HepG2 (cell line): ENCODE measurements at regions not wholly inside any gene's neighbourhood (a gene's known extent, or its start where the extent isn't known, plus 50 kb on each side); places are given as distances from the start of the nearest gene placed in this dataset.

Experiments
- ATAC-seq: fragments of 200-7000 bp; cut with Tn5 transposase; 3 replicates; pipeline ENCODE4 v1.9.1; 2020; ENCODE audit warnings: mild to moderate bottlenecking, moderate library complexity
- BruUV-seq: library from RNA; stranded (reverse); fragments of 400-500 nt; replicated peaks from 2 replicates; lab custom pipeline; 2021; lab: Mats Ljungman, UMichigan
- CTCF ChIA-PET: fragments of 300-600 bp; formaldehyde crosslinking; extraction: SDS; loops from one replicate; lab custom pipeline; 2021; ENCODE audit warnings: low total read pairs, inconsistent platforms, low intra/inter-chr PET ratio; lab: Yijun Ruan, JAX
- POLR2A ChIA-PET: fragments of 350-600 bp; sonication (Branson Sonifier 250); formaldehyde crosslinking; loops from one replicate; lab custom pipeline; 2020; ENCODE audit warnings: antibody characterized with exemption, inconsistent platforms; lab: Yijun Ruan, JAX
- DNase-seq: peaks from one replicate; pipeline ENCODE4 v3.0.0-alpha.2; 2015; ENCODE audit warnings: low spot score
- FAIRE-seq: peaks from 3 replicates; lab custom pipeline; 2011; peaks lifted over from hg19 to GRCh38; lab: Jason Lieb, UNC
- H2AFZ ChIP-seq: one replicate; pipeline ENCODE4 v1.6.1; 2011; ENCODE audit warnings: low read length, inconsistent platforms
- H3K27ac ChIP-seq: fragments of 300-600 bp; 3 replicates; pipeline ENCODE4 v1.8.0; 2011; ENCODE audit warnings: mixed run types, mild to moderate bottlenecking, mixed read lengths, low read length, inconsistent platforms; ENCODE audit not compliant: insufficient read depth; ENCODE audit errors: extremely low read length
- H3K27me3 ChIP-seq, 2 experiments: fragments of 200-600 bp in 1 of 2; 2 replicates in 1 of 2; 3 replicates in 1 of 2; pipeline versions ENCODE4 v1.6.0 to v1.8.0; 2011; ENCODE audit warnings: low read length in 2 of 2, mild to moderate bottlenecking in 2 of 2, moderate library complexity in 2 of 2, inconsistent platforms in 1 of 2; ENCODE audit not compliant: insufficient read depth in 2 of 2, control insufficient read depth in 1 of 2
- H3K36me3 ChIP-seq, 2 experiments: fragments of 200-600 bp in 1 of 2; replicated peaks in 1 of 2; 2 replicates in 1 of 2; 3 replicates in 1 of 2; pipeline versions ENCODE4 v1.5.1 to v1.8.0; 2011; ENCODE audit warnings: low read length in 2 of 2, inconsistent platforms in 1 of 2; ENCODE audit not compliant: insufficient read depth in 2 of 2, control insufficient read depth in 1 of 2
- H3K4me1 ChIP-seq: 2 replicates; pipeline ENCODE4 v1.5.1; 2012; ENCODE audit warnings: low read length, inconsistent platforms; ENCODE audit not compliant: insufficient read depth
- H3K4me2 ChIP-seq: 2 replicates; pipeline ENCODE4 v1.6.0; 2011; ENCODE audit warnings: low read depth, low read length, inconsistent platforms
- H3K4me3 ChIP-seq, 3 experiments: fragments of 200-600 bp in 1 of 3; sonication (generic), shearing (Covaris generic) in 1 of 3; replicated peaks in 1 of 3; 2 replicates each; pipeline ENCODE4 v1.5.1; 2011 to 2016; ENCODE audit warnings: low read length in 3 of 3, inconsistent platforms in 2 of 3, low read depth in 2 of 3, mild to moderate bottlenecking in 2 of 3, control low read depth in 1 of 3, mixed read lengths in 1 of 3; ENCODE audit not compliant: insufficient read depth in 1 of 3
- H3K79me2 ChIP-seq: one replicate; pipeline ENCODE4 v1.6.1; 2011; ENCODE audit warnings: low read length, inconsistent platforms; ENCODE audit not compliant: insufficient read depth
- H3K9ac ChIP-seq: 2 replicates; pipeline ENCODE4 v1.6.0; 2011; ENCODE audit warnings: mild to moderate bottlenecking, low read depth, low read length, inconsistent platforms; ENCODE audit not compliant: insufficient read depth
- H3K9me3 ChIP-seq: 2 replicates; pipeline ENCODE4 v1.5.1; 2012; ENCODE audit warnings: mild to moderate bottlenecking, low read length
- H4K20me1 ChIP-seq: 2 replicates; pipeline ENCODE4 v1.6.0; 2011; ENCODE audit warnings: inconsistent platforms, mild to moderate bottlenecking, low read length, moderate library complexity; ENCODE audit not compliant: insufficient read depth
- CEBPB ChIP-seq: IDR thresholded peaks from 2 replicates; pipeline ENCODE4 v1.6.1; 2011; ENCODE audit warnings: low read depth, low read length, improper control_type of control experiment, borderline replicate concordance
- KLF11 ChIP-seq: IDR thresholded peaks from 2 replicates; pipeline ENCODE4 v1.6.1; 2016; ENCODE audit warnings: missing compliant biosample characterization
- MAFF ChIP-seq: IDR thresholded peaks from 2 replicates; pipeline ENCODE4 v1.6.1; 2011; ENCODE audit warnings: low read depth, low read length, improper control_type of control experiment
- MAFK ChIP-seq, 2 experiments: IDR thresholded peaks in 1 of 2; conservative IDR thresholded peaks in 1 of 2; 2 replicates each; pipeline ENCODE4 v1.6.1; 2011; ENCODE audit warnings: improper control_type of control experiment in 2 of 2, low read length in 2 of 2
- MXD3 ChIP-seq: IDR thresholded peaks from 2 replicates; pipeline ENCODE4 v1.6.1; 2016; ENCODE audit warnings: mild to moderate bottlenecking, missing biosample characterization, missing genetic modification reagents
- PAWR ChIP-seq: sonication (generic); formaldehyde crosslinking; IDR thresholded peaks from 2 replicates; pipeline ENCODE4 v1.4.0; 2020; ENCODE audit warnings: missing genetic modification reagents, mild to moderate bottlenecking, borderline replicate concordance
- PITX1 ChIP-seq: sonication (generic); formaldehyde crosslinking; IDR thresholded peaks from 2 replicates; pipeline ENCODE4 v1.5.1; 2020; ENCODE audit warnings: mild to moderate bottlenecking, missing genetic modification reagents
- SOX6 ChIP-seq, 2 experiments: fragments of 450-650 bp in 1 of 2; sonication (generic) in 1 of 2; formaldehyde crosslinking in 1 of 2; IDR thresholded peaks; 2 replicates each; pipeline versions ENCODE4 v1.4.0 to v1.6.1; 2017 to 2020; ENCODE audit warnings: antibody characterized with exemption in 1 of 2, mild to moderate bottlenecking in 1 of 2, missing genetic modification reagents in 1 of 2
- UBTF ChIP-seq: sonication (generic); formaldehyde crosslinking; IDR thresholded peaks from 2 replicates; pipeline ENCODE4 v1.4.0; 2020; ENCODE audit warnings: mild to moderate bottlenecking, missing genetic modification reagents
- ZFP36L2 ChIP-seq: sonication (generic); formaldehyde crosslinking; IDR thresholded peaks from 2 replicates; pipeline ENCODE4 v1.4.0; 2020; ENCODE audit warnings: missing genetic modification reagents
- WGBS: methylation state at CpG from one replicate; pipeline ENCODE4 v1.1.6; 2017; ENCODE audit warnings: low lambda C conversion rate; 5-methylcytosine and 5-hydroxymethylcytosine counted together
- in situ Hi-C: cut with HindIII; loops from 2 replicates; pipeline ENCODE4 v1.10.0; 2017; ENCODE audit warnings: low pct_unique_long_range_greater_than_20kb; ENCODE audit not compliant: extremely low pct_ligation_motif_present
- intact Hi-C: fragments of 100-400 bp; cut with micrococcal nuclease; formaldehyde crosslinking; loops from one replicate; pipeline ENCODE4 v1.10.0; 2022; ENCODE audit not compliant: unreplicated experiment
- TF ChIP-seq, protein P1 (sequence below): sonication (generic); formaldehyde crosslinking; IDR thresholded peaks from 2 replicates; pipeline ENCODE4 v1.4.0; 2020; ENCODE audit warnings: low read depth, mild to moderate bottlenecking, missing genetic modification reagents
- TF ChIP-seq, protein P2 (sequence below): sonication (generic); formaldehyde crosslinking; conservative IDR thresholded peaks from 2 replicates; pipeline ENCODE4 v1.4.0; 2020; ENCODE audit warnings: missing genetic modification reagents

GRCh38 chr2:199057936-199058335 is 399.8 kb downstream of the SATB2 start:
- TF ChIP-seq MAFF (0 out of 2 replicates have a peak, but pooled peaks have one; percentile 1), MAFK (conservative IDR thresholded peaks at IDR 0.05 in 1 of 2, IDR thresholded peaks at IDR 0.05 in 1 of 2; ENCODE audit: low read length in 2 of 2) (peak in 1 of 2 experiments; percentile 52; a peak in 3 of 4 replicates), PITX1 (CRISPR knock-in tag) (no peak)
- intact Hi-C loops (no loop called here), in situ Hi-C loops (no loop called here)
- H3K27me3 ChIP-seq, result no peaks in the 10 kb centered on the region
- DNase-seq, result no peak
- ChIA-PET POLR2A (no interaction called here), CTCF (no interaction called here)
- no peak for FAIRE-seq
- no peak for ATAC-seq
- H3K27ac ChIP-seq, result no peak overlapping the region
- H3K9ac ChIP-seq, result no peak overlapping the region
- no peak overlapping the region for H3K4me2 ChIP-seq
- no peak overlapping the region for H3K4me3 ChIP-seq
- no peaks in the 10 kb centered on the region for H3K4me1 ChIP-seq
- BruUV-seq, result no TSS peak
- no peaks in the 10 kb centered on the region for H4K20me1 ChIP-seq
- H3K36me3 ChIP-seq, result no peaks in the 10 kb centered on the region
- peaks cover 15% of the 10 kb centered on the region for H3K9me3 ChIP-seq
- H2AFZ ChIP-seq, result no peak overlapping the region
- 0% methylated on average over 2 of the region's 2 CpGs for WGBS
- no peaks in the 10 kb centered on the region for H3K79me2 ChIP-seq

GRCh38 chr2:199055336-199055735 is 402.4 kb downstream of the SATB2 start:
- Histone ChIP-seq H3K9me3 (peaks cover 8% of the 10 kb centered on the region; the same call in 1 of the 2 replicates), H2AFZ (no peak overlapping the region), H3K36me3 (no peaks in the 10 kb centered on the region)
- TF ChIP-seq PAWR (CRISPR knock-in tag), result no peak
- no peak for TF ChIP-seq UBTF (CRISPR knock-in tag)
- TF ChIP-seq CEBPB, result peak; percentile 27; the same call in 1 of the 2 replicates
- no peak for TF ChIP-seq KLF11
- TF ChIP-seq MXD3 (CRISPR knock-in tag), result no peak
- TF ChIP-seq, protein P1, sequence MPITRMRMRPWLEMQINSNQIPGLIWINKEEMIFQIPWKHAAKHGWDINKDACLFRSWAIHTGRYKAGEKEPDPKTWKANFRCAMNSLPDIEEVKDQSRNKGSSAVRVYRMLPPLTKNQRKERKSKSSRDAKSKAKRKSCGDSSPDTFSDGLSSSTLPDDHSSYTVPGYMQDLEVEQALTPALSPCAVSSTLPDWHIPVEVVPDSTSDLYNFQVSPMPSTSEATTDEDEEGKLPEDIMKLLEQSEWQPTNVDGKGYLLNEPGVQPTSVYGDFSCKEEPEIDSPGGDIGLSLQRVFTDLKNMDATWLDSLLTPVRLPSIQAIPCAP (CRISPR knock-in tag), result no peak
- TF ChIP-seq, protein P2, sequence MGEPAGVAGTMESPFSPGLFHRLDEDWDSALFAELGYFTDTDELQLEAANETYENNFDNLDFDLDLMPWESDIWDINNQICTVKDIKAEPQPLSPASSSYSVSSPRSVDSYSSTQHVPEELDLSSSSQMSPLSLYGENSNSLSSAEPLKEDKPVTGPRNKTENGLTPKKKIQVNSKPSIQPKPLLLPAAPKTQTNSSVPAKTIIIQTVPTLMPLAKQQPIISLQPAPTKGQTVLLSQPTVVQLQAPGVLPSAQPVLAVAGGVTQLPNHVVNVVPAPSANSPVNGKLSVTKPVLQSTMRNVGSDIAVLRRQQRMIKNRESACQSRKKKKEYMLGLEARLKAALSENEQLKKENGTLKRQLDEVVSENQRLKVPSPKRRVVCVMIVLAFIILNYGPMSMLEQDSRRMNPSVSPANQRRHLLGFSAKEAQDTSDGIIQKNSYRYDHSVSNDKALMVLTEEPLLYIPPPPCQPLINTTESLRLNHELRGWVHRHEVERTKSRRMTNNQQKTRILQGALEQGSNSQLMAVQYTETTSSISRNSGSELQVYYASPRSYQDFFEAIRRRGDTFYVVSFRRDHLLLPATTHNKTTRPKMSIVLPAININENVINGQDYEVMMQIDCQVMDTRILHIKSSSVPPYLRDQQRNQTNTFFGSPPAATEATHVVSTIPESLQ, result no peak
- no peak for TF ChIP-seq SOX6 (IDR thresholded peaks at IDR 0.05)
- TF ChIP-seq SOX6 (CRISPR knock-in tag; IDR thresholded peaks at IDR 0.05), result no peak
- TF ChIP-seq ZFP36L2, result no peak
- TF ChIP-seq, all 625 proteins: peak for 1
- no peaks in the 10 kb centered on the region for H3K79me2 ChIP-seq
- intact Hi-C loops (no loop called here), in situ Hi-C loops (no loop called here)
- H3K27ac ChIP-seq, result no peak overlapping the region
- no peak overlapping the region for H3K4me3 ChIP-seq
- H3K4me1 ChIP-seq, result no peaks in the 10 kb centered on the region
- H3K4me2 ChIP-seq, result no peak overlapping the region
- ATAC-seq (no peak), FAIRE-seq (no peak), DNase-seq (no peak)
- no peak overlapping the region for H3K9ac ChIP-seq
- H4K20me1 ChIP-seq, result no peaks in the 10 kb centered on the region
- CTCF ChIA-PET, result no interaction called here
- BruUV-seq, result no TSS peak
- POLR2A ChIA-PET, result no interaction called here
- H3K27me3 ChIP-seq, result no peaks in the 10 kb centered on the region
- under 1% methylated on average over 2 of the region's 2 CpGs for WGBS
